H9 (cell line): ENCODE measurements at regions not wholly inside any gene's neighbourhood (a gene's known extent, or its start where the extent isn't known, plus 50 kb on each side); places are given as distances from the start of the nearest gene placed in this dataset.

Source experiments
- DNase-seq: peaks from one replicate; pipeline ENCODE4 v3.0.0-alpha.2; 2017
- H2AFZ ChIP-seq: one replicate; pipeline ENCODE4 v1.6.1; 2013; ENCODE audit warnings: mild to moderate bottlenecking, low read length, control low read depth, moderate library complexity
- H2AK5ac ChIP-seq: 2 replicates; pipeline ENCODE4 v1.6.1; 2013; ENCODE audit warnings: low read length, control low read depth, mixed read lengths; ENCODE audit not compliant: insufficient read length
- H2BK120ac ChIP-seq: one replicate; pipeline ENCODE4 v1.6.1; 2013; ENCODE audit warnings: low read depth, mild to moderate bottlenecking, low read length, control low read depth, inconsistent platforms; ENCODE audit not compliant: poor library complexity, severe bottlenecking
- H2BK12ac ChIP-seq: 2 replicates; pipeline ENCODE4 v1.6.1; 2013; ENCODE audit warnings: low read length, control low read depth, mixed read lengths, low read depth; ENCODE audit not compliant: insufficient read length
- H2BK15ac ChIP-seq: 2 replicates; pipeline ENCODE4 v1.6.1; 2013; ENCODE audit warnings: low read depth, low read length, control low read depth
- H2BK20ac ChIP-seq: one replicate; pipeline ENCODE4 v1.6.1; 2013; ENCODE audit warnings: low read depth, mild to moderate bottlenecking, low read length, control low read depth, inconsistent platforms; ENCODE audit not compliant: poor library complexity, severe bottlenecking
- H2BK5ac ChIP-seq: 2 replicates; pipeline ENCODE4 v1.6.1; 2013; ENCODE audit warnings: low read length, control low read depth, mixed read lengths; ENCODE audit not compliant: insufficient read length
- H3K14ac ChIP-seq: 2 replicates; pipeline ENCODE4 v1.6.1; 2013; ENCODE audit warnings: low read length, control low read depth; ENCODE audit not compliant: insufficient read depth
- H3K18ac ChIP-seq: 2 replicates; pipeline ENCODE4 v1.6.1; 2013; ENCODE audit warnings: low read depth, mild to moderate bottlenecking, mixed read lengths, low read length, control low read depth; ENCODE audit not compliant: insufficient read length
- H3K23ac ChIP-seq: 2 replicates; pipeline ENCODE4 v1.6.1; 2013; ENCODE audit warnings: low read length, control low read depth, mixed read lengths, low read depth; ENCODE audit not compliant: insufficient read length
- H3K23me2 ChIP-seq: 2 replicates; pipeline ENCODE4 v1.6.1; 2013; ENCODE audit warnings: low read depth, mild to moderate bottlenecking, mixed read lengths, low read length, control low read depth; ENCODE audit not compliant: insufficient read length, poor library complexity, severe bottlenecking
- H3K27ac ChIP-seq: 2 replicates; pipeline ENCODE4 v1.5.1; 2013; ENCODE audit warnings: low read length, control low read depth, mixed read lengths, low read depth; ENCODE audit not compliant: insufficient read length
- H3K27me3 ChIP-seq: 2 replicates; pipeline ENCODE4 v1.6.1; 2013; ENCODE audit warnings: low read length, control low read depth, inconsistent platforms; ENCODE audit not compliant: insufficient read depth
- H3K4ac ChIP-seq: 2 replicates; pipeline ENCODE4 v1.6.1; 2013; ENCODE audit warnings: low read depth, mild to moderate bottlenecking, control low read depth, inconsistent platforms, low read length, moderate library complexity
- H3K4me1 ChIP-seq: 2 replicates; pipeline ENCODE4 v1.6.1; 2013; ENCODE audit warnings: low read length, control low read depth, inconsistent platforms; ENCODE audit not compliant: insufficient read depth
- H3K4me2 ChIP-seq: 2 replicates; pipeline ENCODE4 v1.6.1; 2013; ENCODE audit warnings: low read length, control low read depth, mixed read lengths; ENCODE audit not compliant: insufficient read length, insufficient read depth
- H3K56ac ChIP-seq: 2 replicates; pipeline ENCODE4 v1.6.1; 2013; ENCODE audit warnings: low read depth, mild to moderate bottlenecking, mixed read lengths, low read length, control low read depth; ENCODE audit not compliant: insufficient read length
- H3K79me1 ChIP-seq: 2 replicates; pipeline ENCODE4 v1.6.1; 2013; ENCODE audit warnings: low read depth, mild to moderate bottlenecking, moderate library complexity, low read length, control low read depth, inconsistent platforms; ENCODE audit not compliant: insufficient read depth, poor library complexity, severe bottlenecking
- H3K79me2 ChIP-seq: 2 replicates; pipeline ENCODE4 v1.6.1; 2013; ENCODE audit warnings: low read length, control low read depth, inconsistent platforms; ENCODE audit not compliant: insufficient read depth
- H3K9ac ChIP-seq: 2 replicates; pipeline ENCODE4 v1.6.1; 2013; ENCODE audit warnings: low read length, control low read depth, mixed read lengths; ENCODE audit not compliant: insufficient read length; ENCODE audit errors: extremely low read depth
- H3K9me3 ChIP-seq: one replicate; pipeline ENCODE4 v1.6.1; 2013; ENCODE audit warnings: low read depth, low read length, inconsistent platforms; ENCODE audit not compliant: control insufficient read depth
- H3T11ph ChIP-seq: one replicate; pipeline ENCODE4 v1.6.1; 2013; ENCODE audit warnings: mild to moderate bottlenecking, low read length, control low read depth, inconsistent platforms
- H4K20me1 ChIP-seq: one replicate; pipeline ENCODE4 v1.6.1; 2013; ENCODE audit not compliant: control insufficient read depth, insufficient read length, insufficient read depth
- H4K5ac ChIP-seq: 2 replicates; pipeline ENCODE4 v1.6.1; 2013; ENCODE audit warnings: low read depth, mild to moderate bottlenecking, mixed read lengths, low read length, control low read depth; ENCODE audit not compliant: insufficient read length
- H4K8ac ChIP-seq: replicated peaks from 2 replicates; pipeline ENCODE4 v1.6.1; 2013; ENCODE audit warnings: low read length, control low read depth, mixed read lengths, low read depth; ENCODE audit not compliant: insufficient read length
- H4K91ac ChIP-seq: 2 replicates; pipeline ENCODE4 v1.6.1; 2013; ENCODE audit warnings: low read depth, mild to moderate bottlenecking, moderate library complexity, mixed read lengths, low read length, control low read depth; ENCODE audit not compliant: insufficient read length
- H3K27ac Mint-ChIP-seq, 3 experiments: 2 replicates in 2 of 3; 3 replicates in 1 of 3; pipeline ENCODE4 v1.8.0; 2020 to 2021; ENCODE audit warnings: mixed read lengths in 3 of 3, mild to moderate bottlenecking in 1 of 3, moderate library complexity in 1 of 3
- H3K27me3 Mint-ChIP-seq: 2 replicates; pipeline ENCODE4 v1.8.0; 2021; ENCODE audit warnings: low read depth, mild to moderate bottlenecking, moderate library complexity, mixed read lengths
- H3K36me3 Mint-ChIP-seq, 3 experiments: 2 replicates in 2 of 3; 3 replicates in 1 of 3; pipeline ENCODE4 v1.8.0; 2020 to 2021; ENCODE audit warnings: low read depth in 3 of 3, mixed read lengths in 3 of 3; ENCODE audit not compliant: insufficient read depth in 1 of 3
- H3K4me1 Mint-ChIP-seq, 2 experiments: 2 replicates each; pipeline ENCODE4 v1.8.0; 2020; ENCODE audit warnings: mixed read lengths in 2 of 2
- H3K4me3 Mint-ChIP-seq, 2 experiments: 2 replicates in 1 of 2; 3 replicates in 1 of 2; pipeline ENCODE4 v1.8.0; 2020 to 2021; ENCODE audit warnings: mild to moderate bottlenecking in 2 of 2, mixed read lengths in 2 of 2, moderate library complexity in 1 of 2
- H3K9me3 Mint-ChIP-seq, 2 experiments: 2 replicates in 1 of 2; 3 replicates in 1 of 2; pipeline ENCODE4 v1.8.0; 2020; ENCODE audit warnings: mild to moderate bottlenecking in 2 of 2, mixed read lengths in 2 of 2, moderate library complexity in 1 of 2
- CTCF ChIP-seq: fragments of 200-600 bp; sonication (generic); conservative IDR thresholded peaks from 3 replicates; pipeline ENCODE4 v1.8.0; 2021; ENCODE audit warnings: antibody characterized with exemption, mild to moderate bottlenecking
- WGBS: extraction: QIAGEN DNeasy Blood & Tissue Kit; methylation state at CpG from one replicate; pipeline ENCODE4 v1.1.7; 2013; ENCODE audit warnings: missing lambda C conversion rate, low lambda C conversion rate, mixed read lengths; ENCODE audit not compliant: insufficient read length; ENCODE audit errors: extremely low coverage; 5-methylcytosine and 5-hydroxymethylcytosine counted together

- no peaks in the 10 kb centered on the region for H3K23me2 ChIP-seq
- no peak overlapping the region for H3K23ac ChIP-seq
- no peak overlapping the region for H4K5ac ChIP-seq
- no peak overlapping the region for H2BK20ac ChIP-seq
- H2AK5ac ChIP-seq: no peak overlapping the region
- peak; percentile 34; the same call in 2 of the 3 replicates for TF ChIP-seq CTCF
- no peak overlapping the region for H2BK120ac ChIP-seq
- H2BK15ac ChIP-seq: no peak overlapping the region
- H3K27ac Mint-ChIP-seq: 0 out of 7 replicates have a peak overlapping the region, but pooled peaks of 1 of the 3 experiments have one; percentile 7
- H3K36me3 Mint-ChIP-seq: 0 out of 7 replicates have a peak, but pooled peaks cover 0 to 1% (median 0%) of the 10 kb centered on the region in 3 experiments
- no peak overlapping the region for H2AFZ ChIP-seq
- H4K91ac ChIP-seq: no peak overlapping the region
- H3K27me3 Mint-ChIP-seq: no peaks in the 10 kb centered on the region
- H3K14ac ChIP-seq: no peak overlapping the region
- H3K27ac ChIP-seq: no peak overlapping the region
- no peaks in the 10 kb centered on the region for H3K79me1 ChIP-seq
- H3K4me1 Mint-ChIP-seq: peaks cover 8 to 18% of the 10 kb centered on the region in 2 experiments
- no peaks in the 10 kb centered on the region for H3K9me3 ChIP-seq
- no peak overlapping the region for H3K9ac ChIP-seq
- H3K56ac ChIP-seq: no peak overlapping the region
- peak; percentile 37 for DNase-seq
- H3T11ph ChIP-seq: no peak overlapping the region
- no peak overlapping the region for H4K8ac ChIP-seq
- H3K4me3 Mint-ChIP-seq: no peak overlapping the region
- WGBS: no CpG with 5 or more reads among the region's 3 CpGs
- H2BK5ac ChIP-seq: no peak overlapping the region
- H3K4ac ChIP-seq: no peak overlapping the region
- no peaks in the 10 kb centered on the region; a peak in 1 of 5 replicates for H3K9me3 Mint-ChIP-seq
- no peaks in the 10 kb centered on the region for H3K27me3 ChIP-seq
- no peak overlapping the region for H3K18ac ChIP-seq
- H3K79me2 ChIP-seq: no peaks in the 10 kb centered on the region
- H3K4me2 ChIP-seq: no peak overlapping the region
- H4K20me1 ChIP-seq: no peaks in the 10 kb centered on the region
- H2BK12ac ChIP-seq: no peak overlapping the region
- H3K4me1 ChIP-seq: no peaks in the 10 kb centered on the region; the same call in 1 of the 2 replicates
Measured at GRCh38 chr2:52264488-52264887, 1232.6 kb upstream of the NRXN1 start.
